ENCODE measurements at regions not wholly inside any gene's neighbourhood (a gene's known extent, or its start where the extent isn't known, plus 50 kb on each side); places are given as distances from the start of the nearest gene placed in this dataset.

DNA sequence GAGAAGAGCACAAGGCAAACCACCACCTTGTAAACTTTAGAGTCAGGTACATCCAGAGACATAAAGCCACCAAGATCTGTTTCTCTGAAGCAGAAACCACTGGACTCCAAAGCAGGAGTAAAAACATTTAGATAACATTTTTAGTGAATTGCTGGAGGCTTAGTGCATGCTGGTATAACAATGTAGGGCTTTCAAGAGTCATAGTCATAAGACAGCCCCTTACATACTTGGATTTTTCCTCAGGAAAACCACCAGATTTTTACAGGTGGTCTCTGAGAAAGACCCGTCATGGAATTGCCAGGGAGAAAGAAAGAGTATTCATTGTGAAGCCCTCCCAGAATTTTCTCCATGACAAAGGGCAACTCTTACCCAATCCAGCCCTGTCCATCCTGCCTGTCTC lies 434.5 kb upstream of the NAALADL2 start:
- Histone ChIP-seq H3K9me3 (no peaks in the 10 kb centered on the region), H4K20me1 (ENCODE audit: insufficient read depth) (no peaks in the 10 kb centered on the region), H3K36me3 (replicated peaks in 1 of 2; ENCODE audit: control insufficient read depth in 1 of 2, insufficient read depth in 2 of 2, low read length in 1 of 2) (no peaks in the 10 kb centered on the region), H2AFZ (ENCODE audit: low read depth) (no peak overlapping the region), H3K9me2 (no peaks in the 10 kb centered on the region), H3K4me2 (no peak overlapping the region), H3F3A (replicated peaks; ENCODE audit: insufficient read depth) (no peaks in the 10 kb centered on the region), H3K9ac (no peak overlapping the region), H3K4me3 (ENCODE audit: low read depth in 2 of 2, low read length in 1 of 2) (no peak overlapping the region), H3K27me3 (ENCODE audit: insufficient read depth) (no peaks in the 10 kb centered on the region), H3K79me2 (ENCODE audit: insufficient read depth) (no peaks in the 10 kb centered on the region), H3K4me1 (ENCODE audit: control insufficient read depth in 1 of 2, insufficient read depth in 2 of 2, low read depth in 1 of 2, low read length in 1 of 2) (no peaks in the 10 kb centered on the region), H3K27ac (ENCODE audit: low read depth in 2 of 2, low read length in 1 of 2) (no peak overlapping the region)
- TF ChIP-seq, protein P1, sequence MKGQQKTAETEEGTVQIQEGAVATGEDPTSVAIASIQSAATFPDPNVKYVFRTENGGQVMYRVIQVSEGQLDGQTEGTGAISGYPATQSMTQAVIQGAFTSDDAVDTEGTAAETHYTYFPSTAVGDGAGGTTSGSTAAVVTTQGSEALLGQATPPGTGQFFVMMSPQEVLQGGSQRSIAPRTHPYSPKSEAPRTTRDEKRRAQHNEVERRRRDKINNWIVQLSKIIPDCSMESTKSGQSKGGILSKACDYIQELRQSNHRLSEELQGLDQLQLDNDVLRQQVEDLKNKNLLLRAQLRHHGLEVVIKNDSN (IDR thresholded peaks at IDR 0.05; ENCODE audit: borderline replicate concordance, low read depth), result no peak
- TF ChIP-seq MXI1 (IDR thresholded peaks at IDR 0.05; ENCODE audit: low read depth, low read length) (no peak), YY1 (IDR thresholded peaks at IDR 0.05; ENCODE audit: low read depth) (no peak)
- ChIA-PET POLR2A (no interaction called here), CTCF (no interaction called here)
- 77% methylated on average over 1 of the region's 1 CpG for WGBS (ENCODE audit: low lambda C conversion rate)
- DNase-seq, result no peak

DNA sequence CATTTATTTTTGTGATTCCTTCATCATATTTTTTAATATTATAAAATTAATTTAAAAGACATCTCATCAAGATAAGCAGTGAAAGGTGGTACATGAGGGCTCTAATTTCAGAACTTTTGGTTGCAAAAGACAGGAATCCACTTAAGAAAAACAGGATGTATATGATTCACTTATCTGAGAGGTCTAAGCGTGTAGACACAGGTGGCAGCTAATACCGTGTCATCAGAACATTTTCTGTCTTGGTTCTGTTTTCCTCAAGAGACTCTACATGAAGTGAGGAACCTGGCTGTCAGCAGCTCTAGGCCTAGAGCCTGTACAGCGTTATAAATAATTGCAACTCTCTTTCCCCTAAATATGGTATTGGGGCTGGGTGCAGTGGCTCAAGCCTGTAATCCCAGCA lies 433.7 kb upstream of the NAALADL2 start:
- no peaks in the 10 kb centered on the region for H3K9me3 ChIP-seq
- H3K4me2 ChIP-seq, result no peak overlapping the region
- POLR2A ChIA-PET, result no interaction called here
- no peaks in the 10 kb centered on the region for H3K36me3 ChIP-seq (replicated peaks in 1 of 2; ENCODE audit: control insufficient read depth in 1 of 2, insufficient read depth in 2 of 2, low read length in 1 of 2)
- no peak overlapping the region for H3K9ac ChIP-seq
- H4K20me1 ChIP-seq (ENCODE audit: insufficient read depth), result no peaks in the 10 kb centered on the region
- CTCF ChIA-PET, result no interaction called here
- TF ChIP-seq, protein P2, sequence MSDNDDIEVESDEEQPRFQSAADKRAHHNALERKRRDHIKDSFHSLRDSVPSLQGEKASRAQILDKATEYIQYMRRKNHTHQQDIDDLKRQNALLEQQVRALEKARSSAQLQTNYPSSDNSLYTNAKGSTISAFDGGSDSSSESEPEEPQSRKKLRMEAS (IDR thresholded peaks at IDR 0.05; ENCODE audit: low read depth), result no peak
- no peak for TF ChIP-seq POLR2AphosphoS5 (IDR thresholded peaks at IDR 0.05; ENCODE audit: low read depth, low read length)
- no peak for TF ChIP-seq MEF2A (IDR thresholded peaks at IDR 0.05; ENCODE audit: borderline replicate concordance, low read depth)
- TF ChIP-seq TEAD4 (IDR thresholded peaks at IDR 0.05; ENCODE audit: borderline replicate concordance, insufficient read depth), result no peak
- no peak for TF ChIP-seq RXRA (IDR thresholded peaks at IDR 0.05; ENCODE audit: borderline replicate concordance, low read depth)
- no peak for TF ChIP-seq NFIC (IDR thresholded peaks at IDR 0.05; ENCODE audit: borderline replicate concordance)
- TF ChIP-seq FOXM1 (IDR thresholded peaks at IDR 0.05; ENCODE audit: low read depth), result no peak
- TF ChIP-seq, protein P1 (IDR thresholded peaks at IDR 0.05; ENCODE audit: borderline replicate concordance, low read depth), result no peak
- TF ChIP-seq, protein P3, sequence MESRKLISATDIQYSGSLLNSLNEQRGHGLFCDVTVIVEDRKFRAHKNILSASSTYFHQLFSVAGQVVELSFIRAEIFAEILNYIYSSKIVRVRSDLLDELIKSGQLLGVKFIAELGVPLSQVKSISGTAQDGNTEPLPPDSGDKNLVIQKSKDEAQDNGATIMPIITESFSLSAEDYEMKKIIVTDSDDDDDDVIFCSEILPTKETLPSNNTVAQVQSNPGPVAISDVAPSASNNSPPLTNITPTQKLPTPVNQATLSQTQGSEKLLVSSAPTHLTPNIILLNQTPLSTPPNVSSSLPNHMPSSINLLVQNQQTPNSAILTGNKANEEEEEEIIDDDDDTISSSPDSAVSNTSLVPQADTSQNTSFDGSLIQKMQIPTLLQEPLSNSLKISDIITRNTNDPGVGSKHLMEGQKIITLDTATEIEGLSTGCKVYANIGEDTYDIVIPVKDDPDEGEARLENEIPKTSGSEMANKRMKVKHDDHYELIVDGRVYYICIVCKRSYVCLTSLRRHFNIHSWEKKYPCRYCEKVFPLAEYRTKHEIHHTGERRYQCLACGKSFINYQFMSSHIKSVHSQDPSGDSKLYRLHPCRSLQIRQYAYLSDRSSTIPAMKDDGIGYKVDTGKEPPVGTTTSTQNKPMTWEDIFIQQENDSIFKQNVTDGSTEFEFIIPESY (IDR thresholded peaks at IDR 0.05; ENCODE audit: borderline replicate concordance, low read depth), result no peak
- TF ChIP-seq RAD21 (IDR thresholded peaks at IDR 0.05; ENCODE audit: low read length), result no peak
- TF ChIP-seq, protein P4, sequence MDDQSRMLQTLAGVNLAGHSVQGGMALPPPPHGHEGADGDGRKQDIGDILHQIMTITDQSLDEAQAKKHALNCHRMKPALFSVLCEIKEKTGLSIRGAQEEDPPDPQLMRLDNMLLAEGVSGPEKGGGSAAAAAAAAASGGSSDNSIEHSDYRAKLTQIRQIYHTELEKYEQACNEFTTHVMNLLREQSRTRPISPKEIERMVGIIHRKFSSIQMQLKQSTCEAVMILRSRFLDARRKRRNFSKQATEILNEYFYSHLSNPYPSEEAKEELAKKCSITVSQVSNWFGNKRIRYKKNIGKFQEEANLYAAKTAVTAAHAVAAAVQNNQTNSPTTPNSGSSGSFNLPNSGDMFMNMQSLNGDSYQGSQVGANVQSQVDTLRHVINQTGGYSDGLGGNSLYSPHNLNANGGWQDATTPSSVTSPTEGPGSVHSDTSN (IDR thresholded peaks at IDR 0.05), result no peak
- no peak for TF ChIP-seq GATA2 (CRISPR knock-in tag; IDR thresholded peaks at IDR 0.05)
- TF ChIP-seq, protein P5, sequence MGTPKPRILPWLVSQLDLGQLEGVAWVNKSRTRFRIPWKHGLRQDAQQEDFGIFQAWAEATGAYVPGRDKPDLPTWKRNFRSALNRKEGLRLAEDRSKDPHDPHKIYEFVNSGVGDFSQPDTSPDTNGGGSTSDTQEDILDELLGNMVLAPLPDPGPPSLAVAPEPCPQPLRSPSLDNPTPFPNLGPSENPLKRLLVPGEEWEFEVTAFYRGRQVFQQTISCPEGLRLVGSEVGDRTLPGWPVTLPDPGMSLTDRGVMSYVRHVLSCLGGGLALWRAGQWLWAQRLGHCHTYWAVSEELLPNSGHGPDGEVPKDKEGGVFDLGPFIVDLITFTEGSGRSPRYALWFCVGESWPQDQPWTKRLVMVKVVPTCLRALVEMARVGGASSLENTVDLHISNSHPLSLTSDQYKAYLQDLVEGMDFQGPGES (IDR thresholded peaks at IDR 0.05; ENCODE audit: low read depth, low read length), result no peak
- TF ChIP-seq TCF12 (IDR thresholded peaks at IDR 0.05), result no peak
- TF ChIP-seq SIN3A (IDR thresholded peaks at IDR 0.05; ENCODE audit: borderline replicate concordance, low read depth, low read length), result no peak
- TF ChIP-seq YY1 (IDR thresholded peaks at IDR 0.05; ENCODE audit: low read depth), result no peak
- H3K27me3 ChIP-seq (ENCODE audit: insufficient read depth), result no peaks in the 10 kb centered on the region
- no peaks in the 10 kb centered on the region for H3F3A ChIP-seq (replicated peaks; ENCODE audit: insufficient read depth)
- no peak overlapping the region for H2AFZ ChIP-seq (ENCODE audit: low read depth)
- no peak for DNase-seq
- no peak overlapping the region for H3K27ac ChIP-seq (ENCODE audit: low read depth in 2 of 2, low read length in 1 of 2)
- WGBS (ENCODE audit: low lambda C conversion rate), result 90% methylated on average over 3 of the region's 3 CpGs
- no peaks in the 10 kb centered on the region for H3K4me1 ChIP-seq (ENCODE audit: control insufficient read depth in 1 of 2, insufficient read depth in 2 of 2, low read depth in 1 of 2, low read length in 1 of 2)
- H3K79me2 ChIP-seq (ENCODE audit: insufficient read depth), result no peaks in the 10 kb centered on the region
- H3K9me2 ChIP-seq, result no peaks in the 10 kb centered on the region
- no peak overlapping the region for H3K4me3 ChIP-seq (ENCODE audit: low read depth in 2 of 2, low read length in 1 of 2)
